HTR-8/SVneo (cell line): ENCODE measurements at regions not wholly inside any gene's neighbourhood (a gene's known extent, or its start where the extent isn't known, plus 50 kb on each side); places are given as distances from the start of the nearest gene placed in this dataset.

ENCODE experiments used
- DNase-seq: peaks from one replicate; pipeline ENCODE4 v3.0.0; 2011; ENCODE audit warnings: low spot score, mixed read lengths; ENCODE audit not compliant: insufficient read length
- FAIRE-seq: peaks from 2 replicates; lab custom pipeline; 2011; peaks lifted over from hg19 to GRCh38; lab: Jason Lieb, UNC

DNA sequence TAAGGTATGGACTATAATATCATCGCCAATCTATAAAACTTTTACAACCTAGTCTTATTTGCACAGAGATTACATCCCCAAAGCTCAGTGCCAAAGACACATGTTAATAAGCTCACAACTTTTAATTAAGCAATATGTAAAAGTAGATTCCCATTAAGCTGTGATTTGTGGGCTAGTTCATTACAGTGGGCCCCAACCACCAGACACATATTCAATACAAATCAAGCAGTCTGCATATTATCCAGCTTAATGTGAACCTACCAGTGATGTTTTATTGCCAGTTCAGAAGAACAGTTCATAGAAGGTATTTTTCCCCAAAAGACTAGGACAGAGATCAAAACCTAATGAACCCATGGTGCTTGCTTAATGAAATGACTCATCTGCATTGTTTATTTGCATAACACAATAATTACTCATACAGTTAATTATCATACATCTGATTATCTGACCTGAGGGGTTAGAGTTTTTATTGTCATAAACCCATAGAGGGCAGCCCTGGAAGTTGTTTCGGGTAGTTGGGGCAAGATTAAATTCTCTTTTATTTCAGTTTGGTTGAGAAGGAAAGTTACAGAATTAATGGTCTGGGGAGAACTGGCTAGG is 831.0 kb downstream of the TFAP2A start:
- FAIRE-seq, result no peak
- DNase-seq, result no peak

DNA sequence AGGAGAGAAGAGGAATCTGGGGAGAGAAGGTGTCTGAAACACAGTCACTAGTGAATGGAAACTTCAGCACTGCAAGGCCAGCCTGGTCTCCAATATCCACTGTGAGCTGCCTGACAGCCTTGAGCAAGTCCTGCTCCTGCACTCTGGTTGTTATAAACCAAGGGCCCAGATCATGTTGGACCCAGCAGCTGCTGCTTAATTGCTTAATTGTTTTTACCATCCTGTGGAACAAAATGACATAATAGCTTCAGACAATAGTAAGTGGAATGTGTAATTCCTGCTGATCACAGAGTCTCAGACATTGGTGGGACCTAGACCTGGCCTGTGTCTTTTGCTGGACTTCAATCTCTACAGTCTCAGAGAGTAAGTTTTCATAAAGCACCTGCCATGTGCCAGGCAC is 833.7 kb downstream of the TFAP2A start:
- peak; percentile 23 for FAIRE-seq

DNA sequence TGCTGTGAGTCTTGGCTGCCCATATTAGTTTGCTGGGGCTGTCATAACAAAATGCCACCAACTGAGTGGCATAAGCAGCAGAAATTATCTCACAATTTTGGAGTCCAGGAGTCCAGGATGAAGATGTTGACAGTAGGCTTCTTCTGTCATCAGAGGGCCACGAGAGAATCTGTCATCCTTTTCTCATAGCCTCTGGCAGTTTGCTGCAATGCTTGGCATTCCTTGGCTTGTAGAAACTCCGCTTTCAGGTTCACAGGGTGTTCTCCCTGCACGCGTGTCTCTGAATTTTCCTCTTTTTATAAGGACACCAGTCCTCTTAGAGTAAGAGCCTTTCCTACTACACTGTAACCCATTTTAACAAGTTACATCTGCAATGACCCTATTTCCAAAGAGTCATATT is 838.4 kb downstream of the TFAP2A start:
- no peak for FAIRE-seq
- DNase-seq, result no peak

More for the DNA sequence above, 833.7 kb downstream of the TFAP2A start:
- no peak for DNase-seq

DNA sequence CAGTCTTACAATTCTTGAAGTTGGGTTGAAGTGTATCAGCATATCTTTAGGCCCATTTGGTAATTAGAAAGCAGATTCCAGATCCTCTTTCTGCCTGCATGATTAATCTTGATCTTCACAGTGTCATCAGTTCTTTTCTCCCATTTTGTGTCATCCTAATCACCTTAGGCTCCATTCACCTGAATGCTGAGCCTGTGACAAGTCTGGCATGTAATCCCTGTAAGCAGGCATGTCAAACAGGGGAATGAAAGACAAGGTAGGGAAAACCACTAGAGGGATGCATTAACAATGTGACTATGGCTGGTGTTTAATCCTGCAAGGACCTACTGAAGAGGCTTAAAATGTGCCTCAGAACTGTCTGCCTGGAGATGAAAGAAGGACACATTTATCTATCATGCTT is 848.8 kb downstream of the TFAP2A start:
- no peak for FAIRE-seq
- no peak for DNase-seq

DNA sequence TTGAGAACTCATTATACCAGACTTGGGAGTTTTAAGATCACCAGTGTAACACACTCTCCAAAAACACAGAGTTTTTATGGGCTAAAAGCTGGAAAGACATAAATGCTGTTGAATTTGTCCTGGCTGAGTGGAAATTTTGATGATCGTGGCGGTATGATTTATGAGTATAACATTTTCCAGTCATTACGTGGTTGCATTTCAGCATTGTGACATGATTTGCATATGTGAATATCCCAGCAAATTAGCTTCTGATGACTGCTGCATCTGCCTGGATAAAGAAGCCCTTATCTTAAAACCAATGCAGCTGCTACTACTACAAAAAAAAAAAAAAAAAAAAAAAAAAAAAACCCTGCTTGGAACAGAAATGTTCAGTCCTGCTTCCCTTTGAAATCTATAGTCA is 850.9 kb downstream of the TFAP2A start:
- DNase-seq (no peak), FAIRE-seq (no peak)

DNA sequence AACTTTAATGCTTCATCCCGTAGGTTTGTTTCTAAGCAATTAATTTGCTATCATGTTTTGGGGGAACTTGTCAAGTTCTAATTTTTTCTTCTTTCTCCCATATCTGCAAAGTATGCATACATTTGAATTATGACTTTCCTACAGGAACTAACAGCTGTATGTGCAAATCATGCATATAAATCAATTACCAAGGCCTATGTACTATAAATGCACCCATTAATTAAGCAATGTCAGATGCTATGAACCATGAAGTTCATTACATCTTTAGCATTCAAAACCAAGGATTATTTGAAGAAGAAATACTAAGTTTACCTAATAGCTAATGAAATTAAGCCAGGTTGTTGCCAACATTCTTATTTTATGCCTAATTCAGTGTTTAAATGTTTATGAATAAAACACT is 851.3 kb downstream of the TFAP2A start:
- FAIRE-seq, result no peak
- DNase-seq, result no peak

DNA sequence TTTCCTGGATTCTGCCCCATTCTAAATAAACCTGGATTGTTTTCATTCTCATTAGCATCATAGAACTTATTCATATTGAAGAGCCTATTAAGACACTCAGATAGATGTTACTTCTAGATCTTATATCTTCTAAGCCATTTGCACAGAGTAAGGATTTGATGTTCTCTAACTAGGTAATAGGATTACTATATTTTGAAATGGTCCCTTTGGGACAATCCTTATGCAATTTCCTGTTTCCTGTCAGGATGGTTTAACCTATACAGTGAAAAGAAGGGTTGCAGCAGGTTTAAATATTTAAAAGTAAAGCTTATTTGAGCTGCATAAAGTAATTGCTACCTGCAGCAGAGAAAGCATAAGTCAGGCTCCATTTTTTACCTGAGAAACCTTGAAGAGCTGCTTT is 860.1 kb downstream of the TFAP2A start:
- no peak for FAIRE-seq
- DNase-seq, result no peak

DNA sequence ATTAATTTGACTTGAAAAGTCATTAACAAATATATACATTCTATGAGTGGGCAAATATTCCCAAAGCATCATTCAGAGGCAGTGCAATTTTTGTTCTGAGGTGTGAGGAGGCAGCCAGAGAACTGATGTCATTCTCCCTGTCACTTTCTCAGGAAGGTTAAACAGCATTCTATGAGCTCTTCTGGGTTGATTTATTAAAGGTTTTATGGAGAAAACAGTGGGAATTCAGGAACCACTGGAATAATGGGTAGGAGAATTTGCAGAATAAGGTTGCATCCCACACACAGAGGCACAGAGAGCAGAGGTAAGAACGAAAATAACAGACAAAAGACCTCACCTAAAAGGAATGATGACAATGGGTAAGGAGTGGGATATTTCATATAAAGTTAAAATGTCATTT is 860.6 kb downstream of the TFAP2A start:
- no peak for FAIRE-seq

DNA sequence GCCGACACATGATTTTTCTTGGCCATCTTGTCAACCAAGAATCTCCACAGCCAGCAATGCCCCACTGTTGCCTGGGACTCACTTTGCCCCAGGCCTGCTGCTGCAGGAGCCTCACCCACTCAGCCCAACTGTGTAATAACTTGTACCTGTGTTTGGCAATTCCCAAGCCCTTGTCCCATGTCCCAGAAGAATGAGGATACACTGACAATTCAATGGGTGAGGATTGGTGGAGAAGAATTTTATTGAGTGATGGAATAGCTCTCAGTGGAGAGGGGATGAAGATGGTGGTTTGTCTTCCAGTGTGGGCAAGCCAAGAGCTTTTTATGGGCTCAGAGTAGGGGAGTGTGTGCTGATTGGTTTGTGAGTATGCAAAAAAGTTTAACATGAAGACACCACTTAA is 861.9 kb downstream of the TFAP2A start:
- FAIRE-seq (no peak), DNase-seq (no peak)

More for the DNA sequence above, 860.6 kb downstream of the TFAP2A start:
- no peak for DNase-seq

DNA sequence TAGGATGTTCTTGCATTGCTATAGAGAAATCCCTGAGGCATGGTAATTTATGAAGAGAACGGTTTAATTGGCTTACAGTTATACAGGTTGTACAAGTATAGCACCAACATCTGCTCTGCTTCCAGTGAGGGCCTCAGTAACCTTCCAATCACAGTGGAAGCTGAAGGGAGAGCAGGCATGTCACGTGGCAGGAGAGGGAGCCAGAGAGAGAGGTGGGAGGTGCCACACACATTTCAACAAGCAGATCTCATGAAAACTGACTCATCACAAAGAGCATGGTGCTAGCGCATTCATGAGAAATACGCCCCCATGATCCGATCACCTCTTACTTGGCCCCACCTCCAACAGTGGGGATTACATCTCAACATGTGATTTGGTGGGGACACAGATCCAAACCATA is 871.2 kb downstream of the TFAP2A start:
- FAIRE-seq (peak; percentile 85), DNase-seq (no peak)

DNA sequence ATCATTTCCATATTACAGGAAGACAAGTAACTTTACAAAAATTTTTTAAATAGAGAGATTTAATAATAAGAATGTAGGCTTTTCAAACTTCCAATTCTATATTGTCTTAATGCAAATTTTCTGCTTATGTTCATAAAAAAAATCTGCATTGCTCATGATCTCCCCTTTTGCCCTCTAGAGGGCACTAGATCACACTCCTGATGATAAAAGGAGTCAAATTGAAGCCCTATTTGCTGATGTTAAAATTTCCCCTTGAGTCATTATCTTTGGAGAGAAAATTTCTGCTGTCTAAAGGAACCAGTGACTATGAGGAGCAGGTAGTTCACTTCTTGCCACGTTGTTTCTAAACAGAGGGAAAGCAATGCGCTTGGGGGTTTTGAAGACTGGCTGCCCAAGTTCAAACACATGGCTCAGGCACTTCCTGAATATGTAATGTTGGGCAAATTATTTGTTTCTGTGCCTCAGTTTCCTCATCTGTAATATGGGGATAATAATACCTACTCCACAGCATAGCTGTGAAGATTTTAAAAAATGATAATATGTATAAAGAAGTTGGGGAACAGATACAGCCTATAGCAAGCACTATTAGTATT is 874.2 kb downstream of the TFAP2A start:
- DNase-seq, result peak; percentile 48
- FAIRE-seq, result no peak

DNA sequence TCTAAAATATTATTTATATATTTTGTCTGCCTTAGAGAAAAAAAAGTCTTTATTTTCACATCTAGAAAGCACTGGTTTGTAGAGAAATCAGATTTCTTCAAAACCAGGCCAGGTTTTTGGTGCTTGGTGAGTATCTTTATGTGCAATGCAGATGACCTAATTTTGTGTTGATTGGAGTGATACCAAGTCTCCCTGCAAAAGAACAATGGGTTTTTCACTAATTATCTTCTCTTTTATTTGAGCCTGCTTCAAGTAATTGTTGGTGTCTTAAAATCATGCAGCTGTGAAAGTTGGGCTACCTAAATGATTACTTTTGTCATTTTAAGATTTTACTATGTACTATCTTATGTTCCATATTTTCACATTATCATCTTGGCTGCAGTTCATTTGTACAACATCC is 874.7 kb downstream of the TFAP2A start:
- DNase-seq (no peak), FAIRE-seq (no peak)

DNA sequence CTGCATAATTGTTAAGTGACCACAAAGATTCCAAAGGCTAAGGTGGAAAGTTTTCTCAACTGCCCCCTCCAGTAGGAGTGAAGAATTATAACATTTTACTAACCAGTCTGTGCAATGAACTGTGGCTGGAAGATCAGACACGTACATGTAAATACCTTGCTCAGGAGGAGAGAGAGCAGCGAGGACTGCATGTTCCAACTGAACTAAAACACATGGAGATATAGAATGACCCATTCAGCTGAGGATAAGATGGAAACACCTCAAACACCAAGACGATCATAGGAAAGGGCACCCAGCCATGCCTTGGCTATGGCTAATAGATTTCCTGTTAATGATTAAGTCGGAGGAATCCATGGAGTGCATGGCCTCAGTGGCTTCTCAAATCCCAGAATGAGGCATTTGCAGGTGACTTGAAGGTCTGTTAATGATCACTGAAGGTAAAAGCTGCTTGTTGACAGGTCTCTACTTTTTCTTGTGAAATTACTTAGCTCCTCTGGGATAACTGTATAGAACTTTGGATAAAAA is 875.6 kb downstream of the TFAP2A start:
- no peak for DNase-seq
- no peak for FAIRE-seq

DNA sequence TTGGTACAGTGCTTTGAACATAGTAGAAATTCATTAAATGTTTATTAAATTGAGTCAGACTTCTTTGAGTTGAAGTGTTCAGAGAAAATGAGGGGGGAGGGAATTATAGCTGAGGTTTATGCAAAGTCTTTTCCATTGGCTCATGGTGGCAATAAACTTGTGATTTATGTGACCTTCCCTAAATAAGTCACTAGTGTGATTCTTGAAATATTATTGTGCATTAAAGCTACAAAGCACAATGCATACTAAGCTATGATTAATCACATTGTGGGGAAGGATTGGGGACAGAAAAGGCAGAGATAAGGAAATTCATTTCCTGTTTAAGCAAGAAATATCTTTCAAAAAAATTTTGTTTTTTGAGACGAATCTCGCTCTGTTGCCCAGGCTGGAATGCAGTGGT is 877.5 kb downstream of the TFAP2A start:
- FAIRE-seq, result peak; percentile 57

DNA sequence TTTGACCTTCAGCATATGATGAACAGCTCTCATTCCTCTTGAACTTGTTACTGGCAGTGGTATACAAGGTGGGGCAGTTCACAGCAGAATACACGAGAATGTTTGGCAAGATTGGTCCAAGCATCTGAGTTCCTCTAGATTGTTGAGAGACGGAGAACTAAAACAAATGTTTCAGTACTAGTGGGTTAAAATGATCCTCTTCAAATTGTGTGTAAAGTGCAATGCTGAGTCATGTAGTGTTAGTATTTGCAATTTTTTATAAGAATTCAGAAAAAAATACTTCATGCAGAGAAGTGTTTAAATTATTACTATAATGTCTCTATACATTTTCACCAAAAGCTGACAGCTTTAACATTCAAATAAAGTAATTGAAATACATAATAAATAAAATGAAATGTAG is 879.8 kb downstream of the TFAP2A start:
- no peak for FAIRE-seq

More for the DNA sequence above, 877.5 kb downstream of the TFAP2A start:
- peak; percentile 18 for DNase-seq

DNA sequence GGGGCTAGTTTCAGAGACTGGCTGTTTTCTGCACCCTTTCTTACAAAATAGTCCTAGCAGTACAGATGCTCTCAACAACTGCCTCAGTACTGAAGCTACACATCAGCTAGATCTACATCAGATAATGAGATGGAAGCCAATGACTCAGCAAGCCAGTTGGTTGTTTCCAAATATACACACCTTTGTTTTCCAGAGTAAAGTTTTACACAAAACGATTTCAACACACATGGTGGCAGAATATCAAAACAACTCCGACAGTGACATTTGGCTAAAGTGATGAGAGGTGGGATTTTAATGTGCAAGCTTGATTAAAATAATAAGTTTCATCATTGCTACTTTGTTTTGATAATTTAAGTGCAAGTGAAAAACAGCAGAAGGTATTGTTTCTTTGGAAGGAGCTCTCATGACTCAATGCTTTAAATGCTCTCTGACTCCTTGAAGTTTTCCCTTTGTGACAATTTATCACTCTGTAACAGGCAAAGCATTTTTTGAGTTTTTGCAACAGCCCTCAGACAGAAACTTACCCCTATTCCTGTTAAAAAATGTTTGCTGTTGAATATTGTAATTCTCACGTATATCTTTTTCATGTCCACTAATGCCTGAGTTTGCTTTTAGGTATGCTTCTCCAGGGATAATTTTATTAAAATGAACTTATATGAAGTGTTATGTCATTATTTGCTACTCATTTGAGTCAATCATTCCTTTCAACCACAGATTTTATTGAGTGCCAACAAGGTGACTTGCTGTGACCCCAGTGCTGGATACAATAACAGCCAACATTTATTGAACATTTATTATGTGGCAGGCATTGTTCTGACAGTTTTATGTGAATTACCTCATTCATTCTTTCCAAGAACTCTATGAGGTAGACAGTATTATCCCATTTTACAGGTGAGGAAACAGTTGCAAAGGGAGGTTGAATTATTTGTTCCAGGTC is 882.0 kb downstream of the TFAP2A start:
- DNase-seq (no peak), FAIRE-seq (no peak)

More for the DNA sequence above, 879.8 kb downstream of the TFAP2A start:
- DNase-seq, result no peak

DNA sequence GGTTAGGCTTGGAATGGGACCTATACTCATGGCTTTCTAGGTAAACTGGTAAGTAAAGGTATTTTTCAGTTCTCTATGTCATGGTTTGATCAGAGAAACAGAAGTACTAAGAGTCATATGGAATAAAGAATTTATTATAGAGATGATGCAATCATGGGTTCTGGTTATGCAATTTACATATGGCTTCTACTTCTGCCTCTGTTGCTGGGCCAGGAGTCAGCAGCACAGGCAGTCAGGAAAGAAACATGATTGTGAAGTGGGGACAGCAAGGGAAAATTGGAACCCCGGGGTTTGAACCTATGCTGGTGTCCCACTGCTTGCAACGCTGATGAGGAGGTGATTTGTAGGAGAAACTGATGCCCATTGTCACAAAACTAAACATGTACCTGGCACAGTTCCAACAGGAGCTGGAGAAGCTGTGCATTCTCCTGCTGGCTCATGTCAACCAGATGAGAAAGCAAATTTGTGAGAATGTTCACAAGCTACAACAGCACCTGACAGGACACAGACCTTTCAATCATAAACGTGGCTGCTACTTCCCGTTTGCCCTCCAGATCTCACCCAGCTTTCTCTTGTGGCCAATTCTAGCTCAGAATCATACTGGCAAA is 887.1 kb downstream of the TFAP2A start:
- no peak for DNase-seq
- FAIRE-seq, result no peak

DNA sequence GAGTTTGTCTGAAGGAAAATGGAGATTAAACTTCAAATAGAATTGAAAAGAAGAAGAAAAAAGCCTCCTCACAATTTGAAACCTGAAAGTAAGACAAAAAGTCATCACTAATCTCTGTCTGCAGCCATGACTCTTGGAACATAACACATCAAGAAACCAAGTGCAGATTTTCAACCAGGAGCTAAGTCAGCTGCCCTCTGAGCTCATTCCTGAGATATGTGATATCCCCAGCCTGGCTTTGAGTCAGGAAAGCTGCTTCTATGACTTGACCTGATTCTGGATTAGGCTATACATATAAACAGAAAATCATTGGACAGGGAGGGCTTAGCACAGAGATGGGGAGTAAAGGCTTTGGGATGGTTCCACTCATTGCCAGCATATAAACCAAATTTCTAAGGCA is 891.4 kb downstream of the TFAP2A start:
- DNase-seq (peak; percentile 69), FAIRE-seq (no peak)

DNA sequence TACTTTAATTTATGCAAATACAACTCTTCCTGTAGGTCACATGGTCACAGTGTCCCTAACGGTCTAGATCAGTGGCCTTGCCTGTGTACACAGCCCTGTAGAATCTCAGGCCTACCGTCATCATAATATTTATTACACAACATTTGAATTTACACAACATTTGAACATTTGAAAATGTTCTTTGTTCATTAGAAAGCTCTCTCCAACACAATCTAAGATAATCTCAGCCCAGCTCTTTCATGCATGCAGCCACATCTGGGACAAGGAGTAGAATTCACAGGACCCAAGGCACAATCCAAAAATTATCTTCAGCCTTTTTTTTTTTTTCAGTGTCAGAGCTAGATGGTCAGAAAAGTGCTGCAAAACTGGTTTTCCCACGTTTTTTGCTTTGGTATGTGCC is 892.8 kb downstream of the TFAP2A start:
- FAIRE-seq (no peak), DNase-seq (no peak)

DNA sequence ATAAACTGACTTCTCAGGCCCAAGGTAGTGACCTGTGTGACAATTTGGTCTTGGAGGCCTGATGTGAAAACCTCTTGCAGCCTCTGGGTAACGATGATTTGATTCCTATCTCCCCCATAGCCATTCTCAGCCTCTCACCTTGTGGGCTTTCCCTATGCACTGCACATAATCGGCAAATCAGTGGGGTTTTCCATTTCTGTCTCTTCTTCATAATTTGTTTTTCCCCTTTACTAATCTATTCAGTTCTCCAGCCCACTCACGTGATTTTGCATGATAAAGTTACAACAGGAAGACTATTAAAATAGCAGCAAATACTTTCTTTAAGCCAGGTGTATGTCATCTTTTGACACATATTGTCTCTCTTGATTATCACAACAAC is 893.7 kb downstream of the TFAP2A start:
- DNase-seq (no peak), FAIRE-seq (no peak)
